ENCODE measurements at regions not wholly inside any gene's neighbourhood (a gene's known extent, or its start where the extent isn't known, plus 50 kb on each side); places are given as distances from the start of the nearest gene placed in this dataset.

GRCh38 chr19:30171138-30171635 is 201.0 kb upstream of the ZNF536 start:
- TF ChIP-seq CTCF (conservative IDR thresholded peaks at IDR 0.05; ENCODE audit: low read depth, low read length) (no peak), POLR2A (IDR thresholded peaks at IDR 0.05; ENCODE audit: low read depth, low read length) (no peak), RAD21 (IDR thresholded peaks at IDR 0.05; ENCODE audit: low read length) (no peak), RFX5 (IDR thresholded peaks at IDR 0.05; ENCODE audit: low read depth, low read length) (no peak)

Data from IMR-90 (cell line).